ENCODE measurements at regions not wholly inside any gene's neighbourhood (a gene's known extent, or its start where the extent isn't known, plus 50 kb on each side); places are given as distances from the start of the nearest gene placed in this dataset.

GRCh38 chr4:10279261-10279660 lies 162.7 kb upstream of the WDR1 start:
- Histone ChIP-seq H2BK15ac (ENCODE audit: low read depth, low read length) (no peak overlapping the region), H2BK20ac (ENCODE audit: low read depth, low read length, poor library complexity, severe bottlenecking) (no peak overlapping the region), H3K4ac (ENCODE audit: low read depth, low read length) (no peak overlapping the region), H3K14ac (ENCODE audit: insufficient read depth, low read length) (no peak overlapping the region), H3K4me1 (ENCODE audit: insufficient read depth, low read length) (no peaks in the 10 kb centered on the region; the same call in 1 of the 2 replicates), H3K27ac (ENCODE audit: insufficient read length, low read depth, low read length) (no peak overlapping the region), H3K23me2 (ENCODE audit: insufficient read length, low read depth, low read length, poor library complexity, severe bottlenecking) (no peaks in the 10 kb centered on the region), H4K5ac (ENCODE audit: insufficient read length, low read depth, low read length) (no peak overlapping the region), H3K18ac (ENCODE audit: insufficient read length, low read depth, low read length) (no peak overlapping the region), H3K56ac (ENCODE audit: insufficient read length, low read depth, low read length) (no peak overlapping the region), H2BK5ac (ENCODE audit: insufficient read length, low read length) (no peak overlapping the region), H3K27me3 (ENCODE audit: insufficient read depth, low read length) (no peaks in the 10 kb centered on the region), H3K79me1 (ENCODE audit: insufficient read depth, low read depth, low read length, poor library complexity, severe bottlenecking) (no peaks in the 10 kb centered on the region), H4K8ac (replicated peaks; ENCODE audit: insufficient read length, low read depth, low read length) (no peak overlapping the region), H3K23ac (ENCODE audit: insufficient read length, low read depth, low read length) (no peak overlapping the region), H4K20me1 (ENCODE audit: control insufficient read depth, insufficient read depth, insufficient read length) (no peaks in the 10 kb centered on the region), H4K91ac (ENCODE audit: insufficient read length, low read depth, low read length) (no peak overlapping the region), H3K9ac (ENCODE audit: extremely low read depth, insufficient read length, low read length) (no peak overlapping the region), H2AFZ (ENCODE audit: low read length) (no peak overlapping the region), H2AK5ac (ENCODE audit: insufficient read length, low read length) (no peak overlapping the region), H2BK12ac (ENCODE audit: insufficient read length, low read depth, low read length) (no peak overlapping the region), H3T11ph (ENCODE audit: low read length) (no peak overlapping the region), H3K9me3 (ENCODE audit: control insufficient read depth, low read depth, low read length) (no peaks in the 10 kb centered on the region), H2BK120ac (ENCODE audit: low read depth, low read length, poor library complexity, severe bottlenecking) (no peak overlapping the region), H3K4me2 (ENCODE audit: insufficient read depth, insufficient read length, low read length) (no peak overlapping the region), H3K79me2 (ENCODE audit: insufficient read depth, low read length) (no peaks in the 10 kb centered on the region)
- Mint-ChIP-seq H3K27me3 (ENCODE audit: low read depth) (peaks cover 18% of the 10 kb centered on the region), H3K4me3 (no peak overlapping the region), H3K27ac (no peak overlapping the region), H3K36me3 (ENCODE audit: insufficient read depth in 1 of 3, low read depth in 3 of 3) (no peaks in the 10 kb centered on the region), H3K4me1 (no peaks in the 10 kb centered on the region), H3K9me3 (no peaks in the 10 kb centered on the region; a peak in 1 of 5 replicates)
- no CpG with 5 or more reads among the region's 7 CpGs for WGBS (ENCODE audit: extremely low coverage, insufficient read length, low lambda C conversion rate)
- TF ChIP-seq, protein P1, sequence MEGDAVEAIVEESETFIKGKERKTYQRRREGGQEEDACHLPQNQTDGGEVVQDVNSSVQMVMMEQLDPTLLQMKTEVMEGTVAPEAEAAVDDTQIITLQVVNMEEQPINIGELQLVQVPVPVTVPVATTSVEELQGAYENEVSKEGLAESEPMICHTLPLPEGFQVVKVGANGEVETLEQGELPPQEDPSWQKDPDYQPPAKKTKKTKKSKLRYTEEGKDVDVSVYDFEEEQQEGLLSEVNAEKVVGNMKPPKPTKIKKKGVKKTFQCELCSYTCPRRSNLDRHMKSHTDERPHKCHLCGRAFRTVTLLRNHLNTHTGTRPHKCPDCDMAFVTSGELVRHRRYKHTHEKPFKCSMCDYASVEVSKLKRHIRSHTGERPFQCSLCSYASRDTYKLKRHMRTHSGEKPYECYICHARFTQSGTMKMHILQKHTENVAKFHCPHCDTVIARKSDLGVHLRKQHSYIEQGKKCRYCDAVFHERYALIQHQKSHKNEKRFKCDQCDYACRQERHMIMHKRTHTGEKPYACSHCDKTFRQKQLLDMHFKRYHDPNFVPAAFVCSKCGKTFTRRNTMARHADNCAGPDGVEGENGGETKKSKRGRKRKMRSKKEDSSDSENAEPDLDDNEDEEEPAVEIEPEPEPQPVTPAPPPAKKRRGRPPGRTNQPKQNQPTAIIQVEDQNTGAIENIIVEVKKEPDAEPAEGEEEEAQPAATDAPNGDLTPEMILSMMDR (conservative IDR thresholded peaks at IDR 0.05), result no peak
- DNase-seq, result no peak
